ENCODE measurements at regions not wholly inside any gene's neighbourhood (a gene's known extent, or its start where the extent isn't known, plus 50 kb on each side); places are given as distances from the start of the nearest gene placed in this dataset.

- no peak for TF ChIP-seq CTCF (IDR thresholded peaks at IDR 0.05; ENCODE audit: extremely low read depth, insufficient read depth, missing control alignments)
- in situ Hi-C loops (cut with MboI; ENCODE audit: low pct_unique_long_range_greater_than_20kb, low sequenced_read_pairs, unreplicated experiment): no loop called here
- DNase-seq (ENCODE audit: low spot score): no peak
These were observed 265.4 kb upstream of the MAF start for GRCh38 chr16:79865918-79866317.

- DNase-seq (ENCODE audit: low spot score): no peak
- in situ Hi-C loops (cut with MboI; ENCODE audit: low pct_unique_long_range_greater_than_20kb, low sequenced_read_pairs, unreplicated experiment): no loop called here
- TF ChIP-seq CTCF (IDR thresholded peaks at IDR 0.05; ENCODE audit: extremely low read depth, insufficient read depth, missing control alignments): no peak
These were observed 264.3 kb upstream of the MAF start for GRCh38 chr16:79864781-79865391.

- no peak for TF ChIP-seq CTCF (IDR thresholded peaks at IDR 0.05; ENCODE audit: extremely low read depth, insufficient read depth, missing control alignments)
- DNase-seq (ENCODE audit: low spot score): no peak
- in situ Hi-C loops (cut with MboI; ENCODE audit: low pct_unique_long_range_greater_than_20kb, low sequenced_read_pairs, unreplicated experiment): no loop called here
These were observed 263.7 kb upstream of the MAF start for GRCh38 chr16:79864032-79864780.

- TF ChIP-seq CTCF (IDR thresholded peaks at IDR 0.05; ENCODE audit: extremely low read depth, insufficient read depth, missing control alignments): no peak
- DNase-seq (ENCODE audit: low spot score): no peak
- in situ Hi-C loops (cut with MboI; ENCODE audit: low pct_unique_long_range_greater_than_20kb, low sequenced_read_pairs, unreplicated experiment): no loop called here
These were observed 262.8 kb upstream of the MAF start for GRCh38 chr16:79863128-79864031.

GRCh38 chr16:79862601-79863000 is 262.1 kb upstream of the MAF start:
- in situ Hi-C loops (cut with MboI; ENCODE audit: low pct_unique_long_range_greater_than_20kb, low sequenced_read_pairs, unreplicated experiment): no loop called here
- TF ChIP-seq CTCF (IDR thresholded peaks at IDR 0.05; ENCODE audit: extremely low read depth, insufficient read depth, missing control alignments): no peak
- DNase-seq (ENCODE audit: low spot score): no peak

- no peak for TF ChIP-seq CTCF (IDR thresholded peaks at IDR 0.05; ENCODE audit: extremely low read depth, insufficient read depth, missing control alignments)
- in situ Hi-C loops (cut with MboI; ENCODE audit: low pct_unique_long_range_greater_than_20kb, low sequenced_read_pairs, unreplicated experiment): no loop called here
- DNase-seq (ENCODE audit: low spot score): no peak
These were observed 256.0 kb upstream of the MAF start for GRCh38 chr16:79856581-79856980.

All from GM13977 (cell line).